ENCODE measurements at regions not wholly inside any gene's neighbourhood (a gene's known extent, or its start where the extent isn't known, plus 50 kb on each side); places are given as distances from the start of the nearest gene placed in this dataset.

DNA sequence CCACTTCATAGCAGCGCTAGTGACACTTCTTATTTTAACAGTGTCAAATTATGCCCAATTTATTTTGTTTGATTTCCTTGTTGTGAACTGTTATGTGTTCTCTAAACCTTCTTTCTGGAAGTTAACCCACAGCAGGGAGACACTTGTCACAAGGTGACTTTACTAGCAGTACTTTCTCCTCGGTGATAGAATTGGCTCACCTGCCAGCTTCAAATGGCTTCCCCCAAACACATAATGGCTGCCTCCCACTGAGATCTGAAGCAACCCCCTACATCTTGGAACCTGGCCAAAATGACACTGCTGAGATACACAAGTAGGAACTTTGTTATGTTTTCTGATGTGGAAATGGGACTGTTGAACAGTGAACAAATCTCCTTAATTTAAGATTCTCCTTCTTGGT lies 238.8 kb upstream of the DPH6 start:
- TF ChIP-seq, protein P1, sequence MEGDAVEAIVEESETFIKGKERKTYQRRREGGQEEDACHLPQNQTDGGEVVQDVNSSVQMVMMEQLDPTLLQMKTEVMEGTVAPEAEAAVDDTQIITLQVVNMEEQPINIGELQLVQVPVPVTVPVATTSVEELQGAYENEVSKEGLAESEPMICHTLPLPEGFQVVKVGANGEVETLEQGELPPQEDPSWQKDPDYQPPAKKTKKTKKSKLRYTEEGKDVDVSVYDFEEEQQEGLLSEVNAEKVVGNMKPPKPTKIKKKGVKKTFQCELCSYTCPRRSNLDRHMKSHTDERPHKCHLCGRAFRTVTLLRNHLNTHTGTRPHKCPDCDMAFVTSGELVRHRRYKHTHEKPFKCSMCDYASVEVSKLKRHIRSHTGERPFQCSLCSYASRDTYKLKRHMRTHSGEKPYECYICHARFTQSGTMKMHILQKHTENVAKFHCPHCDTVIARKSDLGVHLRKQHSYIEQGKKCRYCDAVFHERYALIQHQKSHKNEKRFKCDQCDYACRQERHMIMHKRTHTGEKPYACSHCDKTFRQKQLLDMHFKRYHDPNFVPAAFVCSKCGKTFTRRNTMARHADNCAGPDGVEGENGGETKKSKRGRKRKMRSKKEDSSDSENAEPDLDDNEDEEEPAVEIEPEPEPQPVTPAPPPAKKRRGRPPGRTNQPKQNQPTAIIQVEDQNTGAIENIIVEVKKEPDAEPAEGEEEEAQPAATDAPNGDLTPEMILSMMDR (IDR thresholded peaks at IDR 0.05), result no peak
- Histone ChIP-seq H3K27me3 (ENCODE audit: low read depth) (no peaks in the 10 kb centered on the region), H3K4me1 (no peaks in the 10 kb centered on the region), H3K9me3 (no peaks in the 10 kb centered on the region), H3K4me3 (no peak overlapping the region), H3K27ac (no peak overlapping the region), H3K36me3 (no peaks in the 10 kb centered on the region)
- intact Hi-C loops (cut with DNase I), result no loop called here
- DNase-seq, result no peak
- ATAC-seq, result no peak

- ATAC-seq (no peak), DNase-seq (no peak)
- Histone ChIP-seq H3K4me3 (no peak overlapping the region), H3K9me3 (no peaks in the 10 kb centered on the region), H3K36me3 (no peaks in the 10 kb centered on the region), H3K4me1 (no peaks in the 10 kb centered on the region), H3K27ac (no peak overlapping the region), H3K27me3 (ENCODE audit: low read depth) (no peaks in the 10 kb centered on the region)
- TF ChIP-seq, protein P1 (IDR thresholded peaks at IDR 0.05), result no peak
- intact Hi-C loops (cut with DNase I), result no loop called here
These were observed 264.0 kb upstream of the DPH6 start for GRCh38 chr15:35810007-35810406.

DNA sequence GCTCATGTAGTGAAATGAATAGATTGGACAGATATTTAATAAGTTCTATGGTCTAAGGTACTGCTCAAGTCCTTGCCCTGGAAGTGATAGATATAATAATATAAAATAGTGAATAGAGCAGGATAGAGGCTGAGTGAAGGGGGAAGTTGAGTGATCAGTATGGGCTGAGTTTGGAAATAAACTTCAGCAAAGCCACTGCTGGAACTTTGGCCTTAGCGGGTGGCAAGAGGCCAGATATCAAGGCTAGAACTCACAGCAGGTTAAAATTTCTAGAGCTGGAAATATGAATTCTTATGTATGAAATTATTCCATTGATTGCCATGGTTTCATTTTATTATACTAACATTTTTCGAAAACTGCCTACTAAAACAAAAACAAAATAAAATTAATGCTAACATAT lies 267.6 kb upstream of the DPH6 start:
- no peak for ATAC-seq
- no peak overlapping the region for H3K27ac ChIP-seq
- DNase-seq, result no peak
- no peaks in the 10 kb centered on the region for H3K9me3 ChIP-seq
- intact Hi-C loops (cut with DNase I), result no loop called here
- no peaks in the 10 kb centered on the region for H3K36me3 ChIP-seq
- no peaks in the 10 kb centered on the region for H3K27me3 ChIP-seq (ENCODE audit: low read depth)
- H3K4me1 ChIP-seq, result no peaks in the 10 kb centered on the region
- TF ChIP-seq, protein P1 (IDR thresholded peaks at IDR 0.05), result no peak
- no peak overlapping the region for H3K4me3 ChIP-seq

DNA sequence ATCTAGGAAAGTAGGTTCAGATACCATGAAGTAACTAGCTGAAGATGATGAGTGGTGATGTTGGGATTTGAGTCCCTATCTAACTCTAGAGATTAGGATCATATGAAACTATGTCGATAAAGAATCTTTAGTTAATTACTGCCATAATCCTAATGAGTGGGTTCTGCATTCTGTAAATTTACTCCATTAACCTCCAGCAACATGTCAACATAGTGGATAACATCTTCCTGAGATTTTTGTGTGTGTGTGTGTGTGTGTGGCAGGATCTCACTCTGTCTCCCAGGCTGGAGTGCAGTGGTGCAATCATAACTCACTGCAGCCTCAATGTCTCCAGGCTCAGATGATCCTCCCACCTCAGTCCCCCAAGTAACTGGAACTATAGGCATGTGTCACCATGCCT lies 272.9 kb upstream of the DPH6 start:
- ATAC-seq, result no peak
- Histone ChIP-seq H3K4me1 (no peaks in the 10 kb centered on the region), H3K27me3 (ENCODE audit: low read depth) (no peaks in the 10 kb centered on the region), H3K9me3 (no peaks in the 10 kb centered on the region), H3K4me3 (no peak overlapping the region), H3K27ac (no peak overlapping the region), H3K36me3 (no peaks in the 10 kb centered on the region)
- intact Hi-C loops (cut with DNase I), result no loop called here
- DNase-seq, result no peak
- TF ChIP-seq, protein P1 (IDR thresholded peaks at IDR 0.05), result no peak

- no peaks in the 10 kb centered on the region for H3K9me3 ChIP-seq
- DNase-seq (no peak), ATAC-seq (no peak)
- H3K4me1 ChIP-seq, result no peaks in the 10 kb centered on the region
- no peak overlapping the region for H3K27ac ChIP-seq
- intact Hi-C loops (cut with DNase I), result no loop called here
- H3K36me3 ChIP-seq, result no peaks in the 10 kb centered on the region
- H3K27me3 ChIP-seq (ENCODE audit: low read depth), result no peaks in the 10 kb centered on the region
- TF ChIP-seq, protein P1 (IDR thresholded peaks at IDR 0.05), result no peak
- H3K4me3 ChIP-seq, result no peak overlapping the region
These were observed 276.2 kb upstream of the DPH6 start for GRCh38 chr15:35822153-35822552.

- TF ChIP-seq, protein P1 (IDR thresholded peaks at IDR 0.05), result no peak
- H3K36me3 ChIP-seq, result no peaks in the 10 kb centered on the region
- DNase-seq (no peak), ATAC-seq (no peak)
- H3K27ac ChIP-seq, result no peak overlapping the region
- H3K9me3 ChIP-seq, result no peaks in the 10 kb centered on the region
- intact Hi-C loops (cut with DNase I), result no loop called here
- no peaks in the 10 kb centered on the region for H3K27me3 ChIP-seq (ENCODE audit: low read depth)
- no peaks in the 10 kb centered on the region for H3K4me1 ChIP-seq
- H3K4me3 ChIP-seq, result no peak overlapping the region
These were observed 281.2 kb upstream of the DPH6 start for GRCh38 chr15:35827141-35827540.
